GM12878 (cell line): ENCODE measurements at regions not wholly inside any gene's neighbourhood (a gene's known extent, or its start where the extent isn't known, plus 50 kb on each side); places are given as distances from the start of the nearest gene placed in this dataset.

Experiments
- ATAC-seq: fragments of 200-7000 bp; cut with Tn5 transposase; 3 replicates; pipeline ENCODE4 v1.9.1; 2020; ENCODE audit warnings: mild to moderate bottlenecking, moderate library complexity
- BruUV-seq: library from RNA; stranded (reverse); fragments of 400-500 nt; replicated peaks from 2 replicates; lab custom pipeline; 2021; lab: Mats Ljungman, UMichigan
- CTCF ChIA-PET: fragments of 300-600 bp; sonication (Branson Sonifier 250); formaldehyde crosslinking; extraction: SDS; loops from one replicate; lab custom pipeline; 2021; ENCODE audit warnings: inconsistent platforms; lab: Yijun Ruan, JAX
- POLR2A ChIA-PET: fragments of 350-600 bp; formaldehyde crosslinking; extraction: SDS; loops from one replicate; lab custom pipeline; 2021; ENCODE audit warnings: inconsistent platforms; lab: Charles Lee
- RAD21 ChIA-PET: fragments of 300-600 bp; sonication (Branson Sonifier 250); formaldehyde crosslinking; loops from one replicate; lab custom pipeline; 2023; ENCODE audit warnings: antibody characterized with exemption; ENCODE audit not compliant: unreplicated experiment; lab: Charles Lee
- SMC1A ChIA-PET: fragments of 300-600 bp; sonication (Branson Sonifier 250); formaldehyde crosslinking; loops from one replicate; lab custom pipeline; 2023; ENCODE audit not compliant: unreplicated experiment, uncharacterized antibody; lab: Charles Lee
- DNase-seq: peaks from one replicate; pipeline ENCODE4 v3.0.0-alpha.2; 2011; ENCODE audit warnings: low read depth, low spot score
- FAIRE-seq: peaks from 3 replicates; lab custom pipeline; 2011; peaks lifted over from hg19 to GRCh38; lab: Jason Lieb, UNC
- H2AFZ ChIP-seq: 2 replicates; pipeline ENCODE4 v1.6.0; 2011; ENCODE audit warnings: low read depth, low read length, control low read depth; ENCODE audit not compliant: control insufficient read depth
- H3K27ac ChIP-seq: 2 replicates; pipeline ENCODE4 v1.5.1; 2011; ENCODE audit warnings: control low read depth; ENCODE audit not compliant: control insufficient read depth, insufficient read depth
- H3K27me3 ChIP-seq, 2 experiments: replicated peaks in 1 of 2; 2 replicates each; pipeline versions ENCODE4 v1.6.0 to v1.6.1; 2011; ENCODE audit warnings: low read length in 1 of 2; ENCODE audit not compliant: control insufficient read depth in 2 of 2, insufficient read depth in 2 of 2
- H3K36me3 ChIP-seq, 2 experiments: 2 replicates each; pipeline ENCODE4 v1.5.1; 2011; ENCODE audit warnings: low read length in 1 of 2; ENCODE audit not compliant: control insufficient read depth in 2 of 2, insufficient read depth in 2 of 2
- H3K4me1 ChIP-seq: 2 replicates; pipeline ENCODE4 v1.6.1; 2011; ENCODE audit warnings: mild to moderate bottlenecking, low read length, moderate library complexity, mixed read lengths; ENCODE audit not compliant: control insufficient read depth, insufficient read depth
- H3K4me2 ChIP-seq: 2 replicates; pipeline ENCODE4 v1.6.0; 2011; ENCODE audit warnings: control low read depth; ENCODE audit not compliant: control insufficient read depth, insufficient read depth
- H3K4me3 ChIP-seq: fragments of 200-600 bp; sonication (generic); 2 replicates; pipeline ENCODE4 v1.5.1; 2016
- H3K79me2 ChIP-seq: 2 replicates; pipeline ENCODE4 v1.6.0; 2011; ENCODE audit warnings: low read length; ENCODE audit not compliant: control insufficient read depth, insufficient read depth
- H3K9ac ChIP-seq: 2 replicates; pipeline ENCODE4 v1.8.0; 2011; ENCODE audit warnings: low read length, control low read depth, mixed read lengths; ENCODE audit not compliant: control insufficient read depth, insufficient read depth
- H3K9me3 ChIP-seq: replicated peaks from 3 replicates; pipeline ENCODE4 v1.5.1; 2011; ENCODE audit warnings: mild to moderate bottlenecking, low read length; ENCODE audit not compliant: control insufficient read depth, insufficient read depth
- H4K20me1 ChIP-seq: 2 replicates; pipeline ENCODE4 v1.6.0; 2011; ENCODE audit not compliant: control insufficient read depth, insufficient read depth
- HCFC1 ChIP-seq: fragments of 150-350 bp; IDR thresholded peaks from 2 replicates; pipeline ENCODE4 v1.6.1; 2014; ENCODE audit warnings: low read length
- NFYB ChIP-seq: IDR thresholded peaks from 2 replicates; pipeline ENCODE4 v1.6.1; 2011; ENCODE audit warnings: low read depth, mild to moderate bottlenecking, low read length, improper control_type of control experiment, moderate library complexity; ENCODE audit not compliant: insufficient read depth
- POLR2A ChIP-seq: IDR thresholded peaks from 2 replicates; pipeline ENCODE4 v1.6.1; 2011; ENCODE audit warnings: low read depth, mild to moderate bottlenecking, low read length
- RAD21 ChIP-seq: IDR thresholded peaks from 2 replicates; pipeline ENCODE4 v1.6.1; 2011; ENCODE audit warnings: mild to moderate bottlenecking, low read depth, low read length, moderate library complexity; ENCODE audit not compliant: insufficient read depth
- SMC3 ChIP-seq: IDR thresholded peaks from 2 replicates; pipeline ENCODE4 v1.6.1; 2011; ENCODE audit warnings: low read length, improper control_type of control experiment, borderline replicate concordance
- ZNF24 ChIP-seq: fragments of 450-650 bp; IDR thresholded peaks from 2 replicates; pipeline ENCODE4 v1.6.1; 2017; ENCODE audit warnings: antibody characterized with exemption, mild to moderate bottlenecking
- ZNF622 ChIP-seq: fragments of 450-650 bp; IDR thresholded peaks from 2 replicates; pipeline ENCODE4 v1.6.1; 2017; ENCODE audit warnings: mild to moderate bottlenecking, inconsistent platforms
- WGBS: methylation state at CpG from one replicate; pipeline ENCODE4 v1.1.6; 2016; ENCODE audit warnings: low lambda C conversion rate; ENCODE audit not compliant: insufficient replicate concordance, insufficient coverage; ENCODE audit errors: missing lambda C conversion rate; 5-methylcytosine and 5-hydroxymethylcytosine counted together
- in situ Hi-C: fragments of 300-500 bp; cut with MboI; formaldehyde crosslinking; loops from 9 replicates; pipeline ENCODE4 v1.14.3; 2018; ENCODE audit warnings: mixed read lengths
- intact Hi-C: fragments of 100-400 bp; cut with micrococcal nuclease; formaldehyde crosslinking; loops from one replicate; pipeline ENCODE4 v1.14.2; 2022; ENCODE audit not compliant: unreplicated experiment
- TF ChIP-seq, protein P1 (sequence below): fragments of 450-650 bp; IDR thresholded peaks from 2 replicates; pipeline ENCODE4 v1.6.1; 2016; ENCODE audit warnings: mild to moderate bottlenecking
- TF ChIP-seq, protein P2 (sequence below), 3 experiments: IDR thresholded peaks in 2 of 3; conservative IDR thresholded peaks in 1 of 3; 2 replicates each; pipeline ENCODE4 v1.5.1; 2011; ENCODE audit warnings: low read depth in 3 of 3, low read length in 3 of 3, mild to moderate bottlenecking in 3 of 3, control low read depth in 2 of 3, moderate library complexity in 2 of 3, inconsistent platforms in 1 of 3, mixed read lengths in 1 of 3; ENCODE audit not compliant: control insufficient read depth in 2 of 3, insufficient read depth in 1 of 3; ENCODE audit errors: extremely low read depth in 1 of 3

DNA sequence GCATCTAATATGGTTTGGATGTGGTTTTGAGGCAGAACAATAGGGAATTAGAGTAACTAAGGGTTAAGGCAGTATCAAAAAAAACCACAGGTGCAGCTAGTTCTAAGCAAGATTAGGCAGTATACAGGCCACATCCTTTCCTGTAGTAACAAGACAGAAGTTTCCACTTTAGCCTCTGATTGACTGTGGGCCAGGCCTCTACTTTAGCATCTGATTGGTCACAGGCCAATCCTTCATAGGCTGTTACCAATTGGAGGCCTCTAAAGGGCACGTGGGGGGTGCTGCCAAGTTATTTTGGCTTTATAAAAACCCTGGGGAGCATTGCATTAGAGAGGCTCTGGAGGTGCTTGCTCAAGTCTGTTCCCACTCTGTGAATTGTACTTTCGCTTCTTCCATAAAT lies 144.1 kb upstream of the ST8SIA4 start:
- ChIA-PET RAD21 (interaction anchor here (0.9 kb wide), 2 partner anchors 219 to 424 kb away, joined by 3 read pairs; no protein-coding TSS in a partner anchor), SMC1A (interaction anchor here (0.6 to 2.8 kb wide), 2 partner anchors 286 to 424 kb away, joined by 3 to 19 read pairs; no protein-coding TSS in a partner anchor), POLR2A (no interaction called here), CTCF (no interaction called here)
- no peak overlapping the region for H3K4me3 ChIP-seq
- no peak overlapping the region for H2AFZ ChIP-seq
- no peaks in the 10 kb centered on the region for H3K27me3 ChIP-seq
- in situ Hi-C loops = no loop called here
- H3K4me1 ChIP-seq = no peaks in the 10 kb centered on the region
- H3K4me2 ChIP-seq = no peak overlapping the region
- DNase-seq (no peak), ATAC-seq (peak; percentile 57), FAIRE-seq (no peak)
- no peak for TF ChIP-seq POLR2A
- peak; percentile 63 for TF ChIP-seq NFYB
- TF ChIP-seq, protein P1, sequence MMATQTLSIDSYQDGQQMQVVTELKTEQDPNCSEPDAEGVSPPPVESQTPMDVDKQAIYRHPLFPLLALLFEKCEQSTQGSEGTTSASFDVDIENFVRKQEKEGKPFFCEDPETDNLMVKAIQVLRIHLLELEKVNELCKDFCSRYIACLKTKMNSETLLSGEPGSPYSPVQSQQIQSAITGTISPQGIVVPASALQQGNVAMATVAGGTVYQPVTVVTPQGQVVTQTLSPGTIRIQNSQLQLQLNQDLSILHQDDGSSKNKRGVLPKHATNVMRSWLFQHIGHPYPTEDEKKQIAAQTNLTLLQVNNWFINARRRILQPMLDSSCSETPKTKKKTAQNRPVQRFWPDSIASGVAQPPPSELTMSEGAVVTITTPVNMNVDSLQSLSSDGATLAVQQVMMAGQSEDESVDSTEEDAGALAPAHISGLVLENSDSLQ = peak; percentile 69
- no peak overlapping the region for H3K27ac ChIP-seq
- no TSS peak for BruUV-seq
- no peaks in the 10 kb centered on the region for H4K20me1 ChIP-seq
- no peaks in the 10 kb centered on the region for H3K79me2 ChIP-seq
- no peak overlapping the region for H3K9ac ChIP-seq
- intact Hi-C loops = loop anchor here (2.0 to 5.0 kb wide), 2 partner anchors 424 to 615 kb away; no protein-coding TSS in a partner anchor
- no peaks in the 10 kb centered on the region for H3K9me3 ChIP-seq
- H3K36me3 ChIP-seq = no peaks in the 10 kb centered on the region
- 16% methylated on average over 2 of the region's 2 CpGs for WGBS

DNA sequence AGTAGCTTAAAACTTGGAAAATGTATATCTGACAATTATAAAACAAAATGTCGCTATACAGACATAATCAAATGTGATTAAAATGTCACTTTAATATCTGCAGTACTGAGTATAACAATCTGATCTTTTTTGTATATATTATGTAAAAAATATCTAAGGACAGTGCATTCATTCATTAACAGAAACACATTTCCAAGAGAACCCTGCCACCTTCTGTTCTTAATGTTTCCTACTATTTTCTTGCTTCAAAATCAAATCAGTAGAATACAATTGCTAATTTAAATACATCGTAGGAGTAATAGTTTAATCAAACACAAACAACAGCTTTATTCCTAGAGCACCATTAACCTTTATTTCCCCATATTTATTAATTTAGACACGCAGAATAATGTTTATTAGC lies 142.6 kb upstream of the ST8SIA4 start:
- POLR2A ChIA-PET = interaction anchor here (1.6 kb wide), 1 partner anchor 144 kb away, joined by 4 read pairs; no protein-coding TSS in a partner anchor
- in situ Hi-C loops = no loop called here
- H3K79me2 ChIP-seq = no peaks in the 10 kb centered on the region
- H3K9ac ChIP-seq = no peak overlapping the region
- TF ChIP-seq HCFC1 = no peak
- TF ChIP-seq, protein P2, sequence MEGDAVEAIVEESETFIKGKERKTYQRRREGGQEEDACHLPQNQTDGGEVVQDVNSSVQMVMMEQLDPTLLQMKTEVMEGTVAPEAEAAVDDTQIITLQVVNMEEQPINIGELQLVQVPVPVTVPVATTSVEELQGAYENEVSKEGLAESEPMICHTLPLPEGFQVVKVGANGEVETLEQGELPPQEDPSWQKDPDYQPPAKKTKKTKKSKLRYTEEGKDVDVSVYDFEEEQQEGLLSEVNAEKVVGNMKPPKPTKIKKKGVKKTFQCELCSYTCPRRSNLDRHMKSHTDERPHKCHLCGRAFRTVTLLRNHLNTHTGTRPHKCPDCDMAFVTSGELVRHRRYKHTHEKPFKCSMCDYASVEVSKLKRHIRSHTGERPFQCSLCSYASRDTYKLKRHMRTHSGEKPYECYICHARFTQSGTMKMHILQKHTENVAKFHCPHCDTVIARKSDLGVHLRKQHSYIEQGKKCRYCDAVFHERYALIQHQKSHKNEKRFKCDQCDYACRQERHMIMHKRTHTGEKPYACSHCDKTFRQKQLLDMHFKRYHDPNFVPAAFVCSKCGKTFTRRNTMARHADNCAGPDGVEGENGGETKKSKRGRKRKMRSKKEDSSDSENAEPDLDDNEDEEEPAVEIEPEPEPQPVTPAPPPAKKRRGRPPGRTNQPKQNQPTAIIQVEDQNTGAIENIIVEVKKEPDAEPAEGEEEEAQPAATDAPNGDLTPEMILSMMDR (IDR thresholded peaks at IDR 0.05 in 2 of 3, conservative IDR thresholded peaks at IDR 0.05 in 1 of 3; ENCODE audit: control insufficient read depth in 2 of 3, extremely low read depth in 1 of 3, insufficient read depth in 1 of 3, low read depth in 3 of 3, low read length in 3 of 3) = peak in 1 of 3 experiments; percentile 5; a peak in 2 of 6 replicates
- no peak for TF ChIP-seq ZNF622
- peak; percentile 63; the same call in 1 of the 2 replicates for TF ChIP-seq SMC3
- TF ChIP-seq RAD21 = peak; percentile 70
- peak; percentile 96 for TF ChIP-seq ZNF24
- H3K4me1 ChIP-seq = no peaks in the 10 kb centered on the region
- intact Hi-C loops = loop anchor here (1.0 to 5.0 kb wide), 4 partner anchors 271 to 613 kb away; no protein-coding TSS in a partner anchor
- H4K20me1 ChIP-seq = no peaks in the 10 kb centered on the region
- FAIRE-seq (no peak), ATAC-seq (peak; percentile 55), DNase-seq (no peak)
- H3K27me3 ChIP-seq = no peaks in the 10 kb centered on the region
- no peaks in the 10 kb centered on the region for H3K9me3 ChIP-seq
- SMC1A ChIA-PET = interaction anchor here (0.8 to 2.8 kb wide), 14 partner anchors 36 to 615 kb away, joined by 3 to 19 read pairs (median 4); no protein-coding TSS in a partner anchor
- RAD21 ChIA-PET = interaction anchor here (0.5 to 2.0 kb wide), 9 partner anchors 9 to 946 kb away, joined by 3 to 15 read pairs (median 5); no protein-coding TSS in a partner anchor
- H3K36me3 ChIP-seq = no peaks in the 10 kb centered on the region
- H2AFZ ChIP-seq = no peak overlapping the region
- no TSS peak for BruUV-seq
- no peak overlapping the region for H3K4me3 ChIP-seq
- CTCF ChIA-PET = interaction anchor here (0.9 to 1.9 kb wide), 4 partner anchors 148 to 616 kb away, joined by 4 to 17 read pairs (median 9); no protein-coding TSS in a partner anchor
- no peak overlapping the region for H3K27ac ChIP-seq
- 20% methylated on average over 3 of the region's 3 CpGs for WGBS
- no peak overlapping the region for H3K4me2 ChIP-seq
